Middle frontal gyrus (tissue), 1 donor: ENCODE measurements at regions not wholly inside any gene's neighbourhood (a gene's known extent, or its start where the extent isn't known, plus 50 kb on each side); places are given as distances from the start of the nearest gene placed in this dataset.

Experiments
- DNase-seq: peaks from one replicate; pipeline ENCODE4 v3.0.0-alpha.2; 2015; ENCODE audit warnings: low spot score; ENCODE audit errors: extremely low spot score

DNA sequence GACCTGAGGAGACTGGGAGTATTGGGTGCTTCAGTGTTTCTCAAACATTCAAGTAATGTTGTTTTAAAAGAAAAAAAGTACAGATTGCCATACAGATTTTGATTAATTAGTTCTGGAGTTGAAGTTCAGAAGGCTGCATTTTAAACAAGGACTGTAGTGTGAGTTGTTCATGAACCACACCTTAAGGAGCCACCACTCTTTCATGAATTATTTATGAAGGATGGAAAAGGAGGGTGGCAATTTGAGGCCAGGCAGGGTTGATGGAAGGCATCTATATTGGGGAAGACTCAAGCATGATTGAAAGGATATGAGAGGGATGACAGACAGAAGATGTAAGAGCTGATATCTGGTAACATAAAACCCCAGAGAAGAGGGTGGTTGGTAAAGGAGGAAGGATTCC, 146.6 kb upstream of the CAND1 start:
- DNase-seq = no peak

DNA sequence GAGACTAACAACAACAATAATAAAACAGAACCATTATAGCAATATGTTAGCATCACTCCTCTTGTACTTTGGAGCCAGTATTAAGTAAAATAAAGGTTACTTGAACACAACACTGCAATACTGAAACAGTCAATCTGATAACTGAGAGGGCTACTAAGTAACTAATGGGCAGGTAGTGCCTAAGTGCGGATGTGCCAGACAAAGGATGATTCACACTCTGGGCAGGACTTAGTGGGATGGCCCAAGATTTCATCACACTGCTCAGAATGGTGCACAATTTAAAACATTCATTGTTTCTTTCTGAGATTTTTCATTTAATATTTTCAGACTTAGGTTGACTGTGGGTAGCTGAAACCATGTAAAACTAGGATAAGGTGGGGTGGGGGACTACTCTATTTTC, 131.9 kb upstream of the CAND1 start:
- DNase-seq = no peak

DNA sequence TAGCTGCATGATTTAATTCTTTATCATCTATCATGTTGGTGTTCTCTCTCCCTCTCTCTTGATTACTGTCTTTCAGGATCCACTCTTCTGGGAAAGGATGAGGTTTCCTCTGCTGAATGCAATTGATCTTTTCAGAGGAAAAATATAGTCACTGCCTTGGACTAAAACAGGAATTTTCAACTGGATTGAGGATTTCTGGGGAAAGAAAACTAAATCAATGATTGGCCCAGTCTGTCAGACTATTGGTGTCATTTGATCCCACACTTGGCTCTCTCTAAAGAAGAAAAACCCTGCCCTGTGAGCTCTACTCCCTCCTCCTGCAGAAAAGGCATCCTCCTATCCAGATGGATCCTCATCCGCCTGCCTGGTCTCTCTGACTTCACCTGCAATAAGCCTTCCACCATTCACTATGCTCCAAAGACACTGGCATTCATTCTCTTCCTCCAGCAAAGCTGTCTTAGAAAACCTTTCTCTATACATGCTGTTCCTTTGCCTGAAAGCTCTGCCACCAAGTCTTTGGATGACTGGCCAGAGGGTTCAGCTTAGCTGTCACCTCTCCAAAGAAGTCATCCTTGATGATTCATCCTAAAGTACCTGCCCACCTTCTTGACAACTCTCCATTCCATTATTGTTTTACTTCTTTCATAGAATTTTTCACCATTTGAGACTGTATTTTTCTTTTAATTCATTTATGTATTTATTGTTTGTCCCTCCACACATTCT, 127.7 kb upstream of the CAND1 start:
- DNase-seq = no peak

DNA sequence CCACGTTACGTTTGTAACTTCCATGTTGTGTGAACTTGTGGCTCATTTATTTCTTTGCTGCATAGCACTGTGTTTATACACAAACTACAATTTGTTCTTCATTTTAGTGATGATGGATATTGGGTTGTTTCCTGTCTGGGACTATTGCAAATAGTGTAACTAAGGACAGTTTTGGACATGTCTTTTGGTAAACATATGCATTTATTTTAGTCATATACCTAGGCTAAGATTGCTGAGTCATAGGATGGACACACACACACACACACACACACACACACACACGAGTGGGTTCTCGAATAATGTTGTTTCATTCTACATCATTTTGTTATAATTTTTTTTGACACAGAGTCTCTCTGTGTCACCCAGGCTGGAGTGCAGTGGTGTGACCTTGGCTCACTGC, 123.5 kb upstream of the CAND1 start:
- no peak for DNase-seq

DNA sequence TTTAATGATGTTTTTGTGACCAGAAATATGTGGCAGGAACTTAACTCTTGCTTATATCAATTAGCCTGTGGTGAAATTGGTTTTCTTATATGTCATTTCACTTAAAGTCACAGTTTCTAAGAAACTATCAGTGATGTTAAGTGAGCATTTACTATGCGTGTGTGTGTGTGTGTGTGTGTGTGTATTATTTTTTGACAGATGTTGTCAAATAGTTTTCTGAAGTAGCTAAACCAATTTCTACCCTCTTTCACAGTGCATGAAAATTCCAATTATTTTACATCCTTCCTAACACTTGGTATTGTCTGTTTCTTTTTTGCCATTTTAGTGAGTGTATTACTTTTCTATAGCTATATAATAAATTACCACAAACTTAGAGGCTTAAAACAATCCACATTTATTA, 122.1 kb upstream of the CAND1 start:
- DNase-seq = no peak

DNA sequence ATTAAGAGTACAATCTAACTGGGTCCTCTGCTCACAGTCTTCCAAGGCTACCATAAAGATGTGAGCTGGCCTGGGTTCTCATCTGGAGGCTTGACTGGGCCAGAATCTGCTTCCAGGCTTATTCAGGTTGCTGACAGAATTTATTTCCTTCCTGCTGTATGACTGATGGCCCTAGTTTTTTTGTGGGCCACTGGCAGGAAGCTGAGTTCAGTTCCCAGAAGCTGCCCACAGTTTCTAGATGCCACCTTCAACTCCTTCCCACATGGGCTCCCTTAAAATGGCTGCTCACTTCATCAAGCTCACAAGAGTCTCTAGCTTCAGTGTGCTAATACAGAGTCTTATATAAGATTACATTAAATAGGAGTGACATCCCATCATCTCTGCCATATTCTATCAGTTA, 121.7 kb upstream of the CAND1 start:
- no peak for DNase-seq

DNA sequence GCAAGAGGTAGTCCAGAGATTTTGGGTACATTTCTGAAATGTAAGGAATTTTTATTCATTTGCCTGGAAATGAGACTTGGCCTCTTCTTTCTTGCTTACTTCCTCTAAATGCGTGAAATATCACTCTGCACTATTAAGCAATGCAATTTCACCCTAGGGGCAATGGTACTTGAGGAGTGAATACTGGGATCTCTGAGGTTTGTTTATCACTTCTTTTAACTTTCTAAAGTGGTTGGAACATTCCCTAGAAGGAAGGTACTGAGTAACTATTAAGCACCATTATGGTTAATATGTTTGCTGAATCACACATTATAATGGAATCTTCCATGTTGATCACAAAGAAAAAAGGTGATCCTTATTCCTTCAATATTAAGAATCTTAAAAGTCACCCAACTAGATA, 120.9 kb upstream of the CAND1 start:
- no peak for DNase-seq

DNA sequence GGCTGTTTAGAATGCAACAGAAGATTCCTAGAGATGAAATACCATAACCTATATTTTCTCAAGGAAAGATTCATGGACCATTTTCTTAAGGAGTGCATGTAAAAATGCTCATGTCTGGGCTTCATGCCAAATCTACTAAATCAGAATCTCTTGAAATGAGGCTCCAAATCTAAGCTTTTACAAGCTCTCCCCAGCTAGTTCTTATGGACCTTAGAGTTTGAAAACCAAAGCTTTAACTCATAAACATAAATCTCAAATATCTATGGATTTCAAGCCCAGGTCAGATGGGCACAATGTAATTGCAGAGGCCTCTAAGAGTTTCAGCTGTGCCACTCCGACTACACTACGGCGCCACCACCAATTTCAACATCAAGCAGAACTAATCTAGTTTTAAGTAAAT, 117.3 kb upstream of the CAND1 start:
- no peak for DNase-seq

DNA sequence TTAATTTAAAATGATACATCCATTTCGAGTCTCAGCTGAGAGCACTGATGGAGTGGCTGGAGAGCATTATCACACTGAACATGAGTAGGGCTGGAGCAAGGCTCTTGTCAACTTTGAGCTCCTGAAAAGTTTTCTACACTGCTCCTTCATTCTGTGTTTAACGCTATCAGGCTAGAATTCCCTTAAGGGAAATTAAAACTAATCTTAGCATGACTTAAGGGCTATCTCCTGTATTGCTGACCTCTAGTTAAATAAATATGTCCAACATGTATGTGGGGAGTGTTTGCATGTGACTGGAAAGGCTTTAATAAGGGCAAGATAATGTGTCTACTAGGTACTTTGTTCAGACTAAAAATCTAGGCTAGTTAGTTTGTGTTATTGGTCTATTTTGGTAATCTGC, 116.7 kb upstream of the CAND1 start:
- DNase-seq = no peak

DNA sequence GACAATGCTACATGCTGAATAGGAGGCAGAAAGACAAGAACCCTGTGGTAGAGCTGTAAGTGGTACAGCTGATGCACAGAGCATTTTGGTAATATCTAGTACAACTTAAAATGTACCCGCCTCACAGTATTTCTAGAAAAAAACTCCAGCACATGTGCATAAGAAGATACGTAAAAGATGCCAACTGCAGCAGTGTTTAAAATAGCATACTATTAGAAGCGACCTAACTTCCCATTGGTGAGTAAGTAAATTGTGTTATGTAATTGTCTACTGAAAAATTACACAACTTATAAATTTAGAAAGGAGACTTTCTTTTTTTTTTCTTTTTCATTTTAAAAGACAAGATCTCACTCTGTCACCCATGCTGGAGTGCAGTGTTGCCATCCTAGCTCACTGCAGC, 114.3 kb upstream of the CAND1 start:
- DNase-seq = peak; percentile 20

DNA sequence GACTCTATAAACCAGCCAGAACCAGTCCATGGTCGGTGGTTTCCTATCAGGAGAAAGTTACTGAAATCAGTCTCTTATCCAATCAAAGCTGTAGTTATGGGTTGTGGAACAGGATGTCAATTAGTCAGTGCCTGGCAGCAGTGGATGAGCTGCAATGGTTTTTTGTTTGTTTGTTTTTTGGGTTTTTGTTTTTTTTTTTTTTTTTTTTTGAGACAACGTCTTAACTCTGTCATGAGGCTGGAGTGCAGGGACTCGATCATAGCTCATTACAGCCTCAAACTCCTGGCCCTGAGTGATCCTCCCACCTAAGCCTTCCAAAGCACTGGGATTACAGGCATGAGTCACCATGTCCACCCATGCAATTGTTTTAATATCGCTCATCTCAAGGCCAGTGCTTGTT, 113.3 kb upstream of the CAND1 start:
- DNase-seq = no peak

DNA sequence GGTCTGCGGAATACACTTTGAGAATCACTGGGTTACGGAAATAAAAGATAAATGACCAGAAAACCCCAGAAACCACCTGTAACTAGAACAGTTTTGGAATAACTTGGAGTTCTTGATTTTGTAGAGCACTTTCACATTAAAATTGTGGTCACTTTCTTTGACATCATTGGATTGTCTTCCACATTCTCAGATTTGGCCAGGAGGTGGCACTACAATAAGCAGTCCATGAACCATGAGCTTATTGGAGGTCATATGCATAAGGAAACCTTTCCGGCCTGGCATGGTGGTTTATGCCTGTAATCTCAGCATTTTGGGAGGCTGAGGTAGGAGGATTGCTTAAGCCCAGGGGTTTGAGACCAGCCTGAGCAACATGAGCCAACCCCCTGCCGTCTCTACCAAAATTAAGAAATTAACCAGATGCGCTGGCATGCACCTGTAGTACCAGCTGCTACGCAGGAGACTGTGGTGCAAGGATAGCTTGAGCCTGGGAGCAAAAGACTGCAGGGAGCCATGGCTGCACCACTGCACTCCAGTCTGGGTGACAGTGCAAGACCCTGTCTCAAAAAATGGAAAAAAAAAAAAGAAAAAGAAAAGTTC, 107.7 kb upstream of the CAND1 start:
- no peak for DNase-seq

DNA sequence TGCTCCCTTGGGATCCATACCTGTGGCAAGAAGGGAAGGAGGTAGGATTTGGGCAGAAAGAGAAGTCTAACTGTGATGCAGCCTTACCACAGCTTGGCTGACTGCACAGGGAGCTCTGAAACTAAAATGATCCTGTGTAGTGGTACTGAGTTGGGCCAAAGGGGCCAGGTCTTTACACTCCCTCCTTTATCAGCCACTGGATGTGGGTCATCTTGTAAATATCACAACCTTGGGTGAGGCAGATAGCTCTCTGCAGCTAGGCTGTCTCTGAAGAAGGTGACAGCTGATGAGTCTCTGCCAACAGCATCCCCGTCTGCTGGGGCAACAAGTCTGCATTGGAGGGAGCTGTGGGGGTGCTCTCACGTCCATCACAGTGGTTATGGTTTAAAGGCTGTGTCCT, 95.9 kb upstream of the CAND1 start:
- no peak for DNase-seq

DNA sequence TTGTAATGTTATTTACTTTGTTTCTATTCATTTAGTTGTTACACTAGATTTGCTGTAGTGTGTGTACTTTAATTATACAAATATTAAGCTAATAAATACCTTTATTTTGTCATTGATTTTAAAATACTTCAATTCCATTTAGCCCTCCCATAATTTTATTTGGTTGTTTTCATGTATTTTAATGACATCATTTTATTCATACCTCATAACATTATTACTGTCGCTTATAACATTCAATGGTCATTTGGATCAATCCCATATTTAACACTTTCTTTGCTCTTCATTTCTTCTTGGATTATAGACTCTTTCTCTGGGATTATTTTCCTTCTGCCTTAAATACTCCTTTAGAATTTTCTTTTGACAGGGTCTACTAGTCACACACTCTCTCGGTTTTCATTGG, 86.6 kb upstream of the CAND1 start:
- DNase-seq = no peak

DNA sequence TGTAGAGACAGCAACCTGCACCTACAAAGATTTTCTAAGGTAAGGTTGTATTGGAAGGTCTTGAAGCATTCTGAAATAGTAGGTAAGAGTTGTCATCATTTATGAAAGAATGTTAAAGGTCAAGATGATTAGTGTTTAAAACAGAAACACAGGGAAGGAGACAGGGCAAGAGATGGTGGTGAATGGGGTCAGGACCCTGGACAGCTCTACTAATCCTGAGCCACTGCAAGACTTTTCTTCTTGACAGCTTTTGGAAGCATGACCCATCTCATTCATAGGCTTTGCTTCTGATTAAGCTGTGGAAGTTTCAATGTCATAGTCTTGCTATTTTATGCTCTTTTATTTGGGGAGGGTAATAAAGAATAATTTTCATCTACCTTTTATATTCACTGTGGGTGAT, 75.5 kb upstream of the CAND1 start:
- no peak for DNase-seq

DNA sequence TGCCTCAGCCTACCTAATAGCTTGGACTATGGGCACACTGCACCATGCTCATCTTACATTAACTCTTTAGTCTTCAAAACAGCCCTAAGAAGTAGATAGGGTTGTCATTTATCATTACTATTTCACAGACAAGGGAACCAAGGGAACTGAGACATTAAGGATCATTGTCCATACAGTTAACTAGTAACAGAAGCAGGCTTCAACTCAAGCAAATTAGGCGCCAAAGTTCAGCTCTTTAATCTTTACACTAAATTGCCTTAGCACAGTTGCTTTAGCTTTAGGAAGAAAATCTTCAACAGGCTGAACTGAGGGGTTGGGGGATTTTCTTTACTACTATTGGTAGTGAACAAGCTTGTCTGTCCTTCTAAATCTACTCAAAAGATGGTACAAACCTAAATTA, 68.8 kb upstream of the CAND1 start:
- no peak for DNase-seq

DNA sequence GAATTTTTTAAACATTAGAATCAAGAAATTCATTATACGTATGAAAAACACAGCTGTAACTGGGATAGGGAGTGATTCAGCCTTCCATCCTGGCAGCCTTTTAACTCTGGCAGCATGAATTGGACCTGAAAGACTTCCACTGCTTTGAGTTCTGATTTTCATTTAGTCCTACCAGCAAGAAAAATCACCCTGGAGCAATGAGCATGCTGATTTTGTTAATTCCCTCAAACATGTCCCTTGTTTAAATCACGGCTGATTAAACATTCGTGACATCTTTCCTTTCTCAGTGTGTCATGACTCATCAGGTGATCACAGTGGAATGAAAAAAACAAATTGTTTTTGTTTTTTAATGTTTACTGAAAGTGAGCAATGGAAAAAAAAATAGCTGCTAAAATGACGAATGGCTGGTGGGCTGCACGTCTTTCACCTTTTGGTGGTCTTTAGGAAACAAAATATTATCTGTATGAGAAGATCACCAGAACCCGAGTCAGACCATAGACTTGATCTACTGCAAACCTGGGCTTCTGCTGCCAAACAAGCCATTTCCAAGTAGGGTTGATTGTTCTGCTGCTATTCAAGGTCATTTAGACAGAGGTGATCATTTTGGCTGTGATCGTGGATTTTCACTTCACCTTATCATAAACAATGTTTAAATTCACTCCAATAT, 67.0 kb upstream of the CAND1 start:
- DNase-seq = no peak

DNA sequence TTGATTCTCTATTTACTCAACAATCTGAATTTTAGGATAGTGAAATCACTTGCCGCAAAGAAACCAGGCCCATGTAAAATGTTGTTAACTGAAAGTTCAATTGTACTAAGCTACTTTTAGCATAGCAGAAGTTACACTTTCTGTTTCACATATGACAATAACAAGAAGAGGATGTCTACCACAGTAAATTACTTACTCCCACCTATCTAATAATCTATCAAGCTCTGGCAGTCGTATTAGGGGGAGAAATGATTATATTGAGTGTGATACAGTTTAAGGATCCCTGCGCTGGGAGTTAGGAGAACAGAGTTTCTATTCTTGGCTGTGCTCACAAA, 66.5 kb upstream of the CAND1 start:
- no peak for DNase-seq

DNA sequence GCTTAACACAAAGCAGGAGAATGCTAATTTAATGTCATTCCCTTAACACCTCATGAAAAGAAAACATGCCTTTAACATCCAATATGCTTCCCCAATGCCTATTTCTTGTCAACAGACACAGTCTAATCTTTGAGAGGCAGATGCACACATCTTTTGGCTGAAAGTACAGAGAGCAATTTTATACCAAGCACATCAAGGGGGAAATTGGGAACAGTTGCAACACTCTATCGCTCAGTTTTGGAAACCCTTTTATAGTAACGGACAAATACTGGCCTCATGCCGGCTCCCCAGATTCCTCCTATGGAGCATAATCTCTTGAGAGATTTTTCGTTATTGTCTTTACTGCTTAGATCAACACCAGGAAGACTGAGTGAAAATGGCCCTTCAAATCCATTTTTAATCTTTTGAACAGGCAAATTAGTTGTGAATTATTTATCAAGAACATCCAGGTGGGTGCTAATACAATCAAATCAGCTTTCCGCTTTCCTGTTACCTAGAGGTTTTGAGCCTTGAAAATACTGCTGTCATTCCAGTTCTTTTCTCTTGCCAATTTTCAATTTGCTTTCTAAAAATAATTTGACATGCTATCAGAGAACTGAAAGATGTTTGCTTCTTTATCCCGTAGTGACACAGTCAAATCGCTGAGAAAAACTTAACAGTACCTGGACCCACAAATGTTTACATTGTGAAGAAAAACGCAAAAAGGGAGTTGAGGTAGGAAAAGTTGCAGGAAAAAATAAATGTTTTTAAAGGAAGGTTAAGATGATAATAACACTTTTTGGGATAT, 60.7 kb upstream of the CAND1 start:
- no peak for DNase-seq

DNA sequence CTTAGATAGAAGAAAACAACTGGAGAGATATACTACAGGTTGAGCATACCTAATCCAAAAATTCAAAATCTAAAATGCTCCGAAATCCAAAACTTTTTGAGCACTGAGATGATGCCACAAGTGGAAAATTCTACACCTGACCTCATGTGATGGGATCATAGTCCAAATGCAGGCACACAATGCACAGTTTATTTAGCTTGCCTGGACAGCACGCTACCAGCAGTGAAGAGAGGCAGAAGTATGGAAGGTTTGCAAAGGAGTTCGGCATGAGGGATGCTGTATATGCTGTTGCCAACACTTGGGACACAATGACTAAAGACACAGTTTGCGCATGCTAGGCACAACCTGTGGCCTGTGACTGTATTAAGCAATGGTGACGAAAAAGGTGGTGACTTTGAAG, 58.1 kb upstream of the CAND1 start:
- DNase-seq = no peak

DNA sequence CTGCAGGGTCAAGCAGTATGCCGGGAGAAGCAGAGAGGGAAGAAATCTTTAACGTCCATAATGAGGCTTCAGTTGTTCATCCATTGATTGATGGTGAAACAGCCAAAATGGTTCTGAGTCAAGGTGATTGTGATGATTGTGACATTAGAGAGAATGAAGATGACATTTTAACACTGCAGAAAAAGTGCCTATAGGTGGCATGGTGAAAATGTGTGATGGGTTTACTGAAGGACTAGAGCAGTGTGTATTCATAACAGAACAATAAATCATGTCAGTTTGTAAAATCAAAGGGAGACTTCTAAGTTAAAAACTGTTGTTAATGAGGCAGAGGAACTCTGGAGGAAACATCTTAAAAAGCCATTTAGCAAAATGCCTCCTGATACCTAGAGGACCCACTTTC, 57.7 kb upstream of the CAND1 start:
- no peak for DNase-seq

DNA sequence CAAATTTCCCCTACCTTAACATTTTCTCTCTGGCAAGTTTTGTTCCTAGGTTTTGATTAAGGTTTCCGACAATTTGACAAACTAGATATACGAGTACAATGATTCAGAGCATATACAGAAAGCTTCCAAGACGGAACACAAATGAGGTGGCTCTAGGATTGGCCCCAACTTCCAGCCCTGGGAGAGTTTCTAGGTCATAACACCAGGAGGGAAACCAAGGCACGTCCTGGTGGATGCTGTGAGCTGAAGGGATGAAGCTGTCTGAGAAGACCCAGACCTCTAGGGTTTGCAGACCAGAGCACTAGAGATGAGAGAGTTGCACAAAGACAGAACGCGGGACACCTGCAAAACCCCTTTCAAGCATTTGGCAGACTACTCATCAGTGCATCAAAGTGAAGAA, 51.5 kb upstream of the CAND1 start:
- DNase-seq = no peak
